Stimulated activated CD8-positive, alpha-beta memory T cell treated with anti-CD3 and anti-CD28 coated beads, Interleukin-12 subunit alpha, Interleukin-12 subunit beta, amount 100 ng/mL, for 4 hours (primary cell): ENCODE measurements at regions not wholly inside any gene's neighbourhood (a gene's known extent, or its start where the extent isn't known, plus 50 kb on each side); places are given as distances from the start of the nearest gene placed in this dataset.
A peak's percentile ranks its signal among the peaks of the same experiment; 100 is the strongest.

ENCODE experiments used
- DNase-seq: peaks from one replicate; pipeline ENCODE4 v3.0.0-alpha.2; 2020; ENCODE audit warnings: low read depth

DNA sequence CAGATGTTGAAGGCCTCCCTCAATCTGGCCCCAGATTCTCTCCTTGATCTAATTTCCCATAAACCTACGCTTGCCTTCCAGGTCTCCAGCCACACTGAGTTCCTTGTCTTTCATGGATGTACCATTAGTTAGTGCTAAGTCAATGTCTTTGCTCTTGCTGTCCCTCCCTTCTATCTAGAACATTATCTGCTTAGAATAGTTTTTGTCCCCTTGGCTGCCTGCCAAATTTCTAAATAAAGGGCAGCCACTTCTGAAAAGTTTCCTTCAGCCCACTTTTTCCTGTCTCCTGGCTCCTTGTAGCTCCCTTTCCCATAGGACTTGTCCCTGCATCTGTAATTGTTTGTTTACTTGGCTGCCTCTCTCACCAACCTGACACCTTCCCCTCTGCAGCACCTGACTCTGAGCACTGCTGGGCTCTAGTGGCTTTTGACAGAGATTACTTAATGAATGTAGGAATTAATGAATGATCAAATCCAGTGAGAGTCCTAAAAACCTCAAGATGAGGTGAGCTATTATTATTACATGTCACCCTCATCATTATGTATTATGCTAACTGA lies 58.3 kb downstream of the CXCL12 start:
- DNase-seq: no peak

DNA sequence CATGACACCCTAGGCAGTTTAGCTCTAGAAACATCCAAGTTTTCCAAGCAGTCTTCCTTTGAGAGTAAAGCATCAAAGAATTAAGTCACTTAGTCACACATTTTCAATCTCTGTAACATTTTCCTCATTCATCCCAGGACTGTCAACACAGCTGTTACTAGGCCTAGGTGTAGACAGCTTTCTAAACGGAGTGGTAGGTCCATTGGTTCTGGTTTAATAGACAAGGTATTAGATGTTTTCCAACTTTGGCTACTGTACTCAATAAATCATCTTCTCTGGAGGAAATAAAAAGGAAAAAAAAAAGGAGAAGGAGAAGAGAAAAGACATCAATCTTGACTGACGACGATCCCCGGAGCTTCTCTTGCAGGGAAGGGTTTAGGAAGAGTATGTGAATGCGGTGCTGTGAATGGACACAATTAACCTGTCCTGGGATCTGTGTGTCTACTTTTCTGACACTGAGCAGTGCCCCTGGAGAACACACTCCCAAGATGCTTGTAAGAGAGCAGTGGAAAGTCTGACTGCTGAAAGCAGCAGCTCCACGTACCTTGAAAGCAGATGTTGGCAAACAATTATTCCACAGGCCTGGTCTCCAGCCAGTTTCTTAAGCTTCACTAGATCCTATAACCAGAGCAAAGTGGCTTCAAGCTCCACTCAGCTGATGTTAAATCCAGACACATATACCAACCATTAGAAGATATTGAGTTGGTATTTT lies 59.1 kb downstream of the CXCL12 start:
- no peak for DNase-seq

DNA sequence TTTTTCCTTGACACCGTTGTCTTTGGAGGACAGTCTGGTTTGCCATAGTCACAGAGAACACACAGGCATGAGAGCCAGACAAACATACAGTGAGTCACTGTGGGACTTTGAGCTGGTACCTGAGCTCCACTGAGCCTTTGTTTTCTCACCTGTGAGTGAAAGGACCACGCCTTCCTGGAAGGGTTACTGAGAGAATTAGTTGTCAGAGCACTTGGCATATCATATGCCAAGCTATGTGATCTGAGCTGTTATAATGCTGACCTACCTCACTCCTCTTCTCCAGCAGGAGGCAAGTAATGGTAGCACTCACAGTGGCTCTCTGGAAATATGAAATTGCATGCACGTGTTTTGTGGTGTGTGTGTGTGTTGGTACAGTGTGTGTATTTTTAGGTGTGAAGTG lies 59.7 kb downstream of the CXCL12 start:
- DNase-seq: no peak

DNA sequence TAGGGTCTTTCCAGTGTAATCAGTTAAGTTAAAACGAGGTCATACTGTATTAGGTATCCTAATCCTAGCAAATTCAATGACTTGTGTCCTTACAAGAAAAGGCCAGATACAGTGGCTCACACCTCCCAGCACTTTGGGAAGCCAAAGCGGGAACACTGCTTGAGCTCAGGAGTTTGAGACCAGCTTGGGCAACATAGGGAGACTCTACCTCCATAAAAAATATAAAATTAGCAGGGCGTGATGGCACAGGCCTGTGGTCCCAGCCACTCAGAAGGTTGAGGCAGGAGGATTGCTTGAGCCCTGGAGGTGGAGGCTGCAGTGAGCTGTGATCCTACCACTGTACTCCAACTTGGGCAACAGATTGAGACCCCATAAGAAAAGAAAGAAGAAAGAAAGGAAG lies 61.1 kb downstream of the CXCL12 start:
- DNase-seq: no peak

DNA sequence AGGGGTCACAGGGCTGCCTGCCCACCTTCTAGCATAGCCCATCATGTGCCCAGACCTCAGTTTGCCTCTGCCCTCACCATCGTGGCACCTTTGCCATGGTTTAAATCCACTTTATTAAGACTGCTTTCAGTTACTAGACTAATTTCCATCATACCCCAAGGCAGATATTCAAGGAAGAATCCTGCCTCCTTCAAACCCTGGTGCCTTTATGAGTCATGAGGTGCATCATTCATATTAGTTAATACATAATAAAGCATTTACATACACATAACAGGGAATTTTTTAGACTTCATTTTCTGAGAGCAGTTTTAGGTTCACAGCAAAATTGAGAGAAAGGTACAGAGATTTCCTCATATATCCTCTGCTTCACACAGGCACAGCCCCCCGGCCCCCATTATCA lies 62.8 kb downstream of the CXCL12 start:
- DNase-seq: no peak

DNA sequence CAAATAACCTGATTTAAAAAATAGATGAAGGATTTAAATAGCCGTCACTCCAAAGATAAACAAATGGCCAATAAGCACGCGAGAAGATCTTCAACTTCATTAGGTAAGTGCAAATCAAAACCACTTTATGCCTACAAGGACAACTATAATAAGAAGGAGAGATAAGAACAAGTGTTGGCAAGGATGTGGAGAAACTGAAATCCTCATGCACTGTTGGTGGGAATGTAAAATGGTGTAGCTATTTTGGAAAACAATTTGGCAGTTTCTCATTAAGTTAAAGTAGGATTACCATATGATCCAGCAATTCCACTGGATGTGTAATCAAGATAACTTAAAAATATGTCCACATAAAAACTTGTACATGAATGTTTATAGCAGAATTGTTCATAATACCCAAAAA lies 64.1 kb downstream of the CXCL12 start:
- no peak for DNase-seq

DNA sequence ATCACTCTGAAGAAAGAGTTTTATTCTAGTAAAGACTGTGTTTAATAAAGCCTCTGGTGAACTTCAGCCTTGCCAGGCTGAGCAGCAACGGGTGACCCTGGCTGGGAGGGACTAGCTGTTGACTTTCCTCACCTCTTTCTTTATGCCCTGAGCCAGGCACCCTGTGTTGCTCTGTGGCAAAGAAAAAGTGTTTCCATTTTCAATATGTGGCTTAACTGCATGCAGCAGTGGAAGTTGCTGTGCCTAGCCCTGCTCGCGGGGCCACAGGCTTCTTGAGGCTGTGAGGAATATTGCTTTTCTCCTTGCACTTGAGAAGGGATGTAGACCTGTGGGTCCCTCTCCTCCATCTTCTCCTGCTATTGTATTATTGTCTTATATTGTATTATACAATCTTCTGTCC lies 67.0 kb downstream of the CXCL12 start:
- DNase-seq: no peak

DNA sequence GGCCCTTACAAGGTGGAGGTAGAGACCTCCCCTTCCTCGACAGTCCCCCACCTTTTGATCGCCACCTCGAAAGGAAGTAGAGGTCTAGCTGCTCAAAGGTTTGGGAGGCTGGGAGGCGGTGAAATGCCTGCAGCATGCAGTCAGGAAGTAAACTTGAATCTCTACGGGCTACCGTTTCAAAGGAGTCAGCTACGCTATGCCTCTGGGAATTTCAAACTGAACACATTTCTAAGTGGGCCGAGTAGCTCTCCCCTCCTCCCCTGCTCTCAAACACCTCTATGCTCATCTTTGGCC lies 68.0 kb downstream of the CXCL12 start:
- DNase-seq: no peak

DNA sequence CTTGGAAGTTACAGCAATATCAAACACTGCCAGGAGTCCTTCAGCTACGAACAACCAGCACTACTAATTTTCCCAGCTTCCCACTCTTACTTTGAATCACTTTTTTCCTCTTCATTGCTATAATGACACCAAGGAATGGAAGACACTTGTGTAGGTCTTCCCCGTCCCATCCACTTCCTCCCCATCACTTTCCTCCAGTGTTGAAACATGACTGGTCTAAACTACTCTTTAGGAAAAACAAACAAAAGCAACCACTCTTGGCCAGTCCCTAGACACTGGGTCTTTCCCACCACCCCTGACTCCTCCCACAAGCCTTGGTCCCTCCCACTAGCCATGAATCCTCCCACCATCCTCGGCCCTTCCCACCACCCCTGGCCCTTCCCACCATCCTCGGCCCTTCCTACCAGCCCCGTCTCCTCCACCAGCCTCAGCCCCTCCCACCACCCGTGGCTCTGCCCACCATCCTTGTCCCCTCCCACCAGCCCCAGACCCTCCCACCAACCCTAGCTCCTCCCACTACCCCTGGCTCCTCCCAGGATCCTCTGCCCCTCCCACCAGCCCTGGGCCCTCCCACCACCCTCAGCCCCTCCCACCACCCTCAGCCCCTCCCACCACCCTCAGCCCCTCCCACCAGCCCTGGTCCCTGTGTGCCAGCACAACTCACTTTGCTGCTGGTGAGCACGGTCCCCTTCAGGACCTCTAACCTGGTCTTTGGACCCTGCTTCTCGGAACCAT lies 68.5 kb downstream of the CXCL12 start:
- DNase-seq: no peak

DNA sequence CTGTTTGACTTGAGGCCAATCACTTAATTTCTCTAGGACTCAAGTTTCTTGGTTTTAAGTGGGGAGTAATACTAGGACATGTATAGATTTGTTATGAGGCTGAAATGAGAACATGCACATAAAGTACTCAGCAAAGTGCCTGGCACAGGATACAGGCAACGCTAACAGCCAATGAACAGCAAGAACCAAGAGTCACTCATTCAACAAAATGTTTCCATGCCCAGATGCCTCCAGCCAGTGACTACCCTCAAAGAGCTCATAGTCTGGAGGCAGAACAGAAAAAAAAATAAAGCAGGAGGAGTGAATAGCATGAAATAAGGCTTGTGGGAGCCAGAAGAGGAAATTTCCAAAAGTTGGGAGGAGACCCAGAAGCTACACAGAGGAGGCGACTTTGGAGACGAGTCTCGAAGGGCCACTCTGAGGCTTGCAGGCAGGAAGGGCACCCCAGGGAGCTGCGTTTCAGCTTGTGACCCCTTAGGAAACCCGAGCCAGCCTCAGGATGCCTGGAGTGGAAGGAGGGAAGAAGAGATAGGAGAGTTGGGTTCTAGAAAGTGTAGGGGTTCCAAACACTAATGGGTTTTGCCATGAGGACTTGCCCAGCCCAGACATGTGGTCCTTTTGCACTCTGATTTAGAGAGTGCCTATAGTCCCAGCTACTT lies 70.0 kb downstream of the CXCL12 start:
- no peak for DNase-seq

DNA sequence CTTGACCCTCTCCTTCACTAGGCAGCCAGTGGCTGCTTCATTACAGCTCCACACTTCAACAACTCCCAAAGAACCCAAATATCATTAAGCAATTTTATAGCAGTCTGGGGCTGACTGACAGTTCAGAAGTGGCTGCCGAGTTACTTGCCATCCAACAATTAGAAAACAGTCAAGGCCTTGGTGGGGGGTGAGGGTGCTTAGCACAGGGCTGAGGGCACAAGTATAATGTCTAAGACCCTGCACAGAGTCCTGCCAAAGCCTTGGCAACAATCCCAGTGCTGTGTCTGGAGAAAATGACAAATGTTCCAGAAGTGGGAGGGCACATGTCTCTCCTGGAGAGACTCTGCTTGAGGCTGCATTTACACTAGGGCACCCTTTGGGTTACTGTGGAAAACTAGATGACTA lies 71.1 kb downstream of the CXCL12 start:
- DNase-seq: no peak

DNA sequence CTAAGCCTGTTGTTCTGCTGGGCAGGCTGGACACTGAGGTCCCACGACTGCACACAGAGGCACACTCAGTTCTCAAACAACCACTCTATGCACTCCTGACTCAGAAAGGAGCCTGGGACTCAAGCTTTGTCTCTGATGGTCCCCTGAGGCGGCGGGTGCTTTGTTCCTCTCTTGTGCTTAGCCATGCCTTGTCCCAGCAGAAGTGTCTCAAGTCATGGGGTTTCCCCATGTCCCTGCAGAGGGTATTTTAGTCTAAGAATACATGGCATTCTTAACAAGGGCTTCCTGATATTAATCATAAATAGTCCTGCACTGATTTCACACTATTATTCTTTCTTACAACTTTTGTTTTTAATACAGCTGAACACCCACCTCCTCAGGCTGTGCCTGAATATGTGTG lies 72.5 kb downstream of the CXCL12 start:
- DNase-seq: no peak

DNA sequence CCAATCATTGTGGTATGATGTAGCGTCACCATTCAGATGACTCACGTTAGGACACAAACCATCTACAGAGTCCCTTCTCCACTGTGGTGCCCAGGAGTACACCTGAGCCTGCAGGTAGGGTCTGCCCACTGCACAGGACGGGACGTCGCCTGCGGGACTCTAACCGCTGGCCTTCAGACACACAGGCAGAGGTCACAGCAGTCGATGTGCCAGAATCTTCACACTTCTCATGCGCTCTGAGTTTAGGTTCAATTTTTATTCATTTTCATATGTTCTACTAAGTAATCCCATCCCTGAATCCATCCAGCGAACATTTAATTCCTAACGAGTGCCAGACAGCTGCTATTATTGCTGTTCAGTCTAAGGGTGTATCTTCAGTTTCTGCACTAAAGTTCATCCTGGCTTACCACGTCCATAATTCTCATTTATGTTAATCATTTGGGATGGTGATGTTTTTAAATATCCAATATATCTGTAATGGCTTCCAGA lies 73.3 kb downstream of the CXCL12 start:
- no peak for DNase-seq

DNA sequence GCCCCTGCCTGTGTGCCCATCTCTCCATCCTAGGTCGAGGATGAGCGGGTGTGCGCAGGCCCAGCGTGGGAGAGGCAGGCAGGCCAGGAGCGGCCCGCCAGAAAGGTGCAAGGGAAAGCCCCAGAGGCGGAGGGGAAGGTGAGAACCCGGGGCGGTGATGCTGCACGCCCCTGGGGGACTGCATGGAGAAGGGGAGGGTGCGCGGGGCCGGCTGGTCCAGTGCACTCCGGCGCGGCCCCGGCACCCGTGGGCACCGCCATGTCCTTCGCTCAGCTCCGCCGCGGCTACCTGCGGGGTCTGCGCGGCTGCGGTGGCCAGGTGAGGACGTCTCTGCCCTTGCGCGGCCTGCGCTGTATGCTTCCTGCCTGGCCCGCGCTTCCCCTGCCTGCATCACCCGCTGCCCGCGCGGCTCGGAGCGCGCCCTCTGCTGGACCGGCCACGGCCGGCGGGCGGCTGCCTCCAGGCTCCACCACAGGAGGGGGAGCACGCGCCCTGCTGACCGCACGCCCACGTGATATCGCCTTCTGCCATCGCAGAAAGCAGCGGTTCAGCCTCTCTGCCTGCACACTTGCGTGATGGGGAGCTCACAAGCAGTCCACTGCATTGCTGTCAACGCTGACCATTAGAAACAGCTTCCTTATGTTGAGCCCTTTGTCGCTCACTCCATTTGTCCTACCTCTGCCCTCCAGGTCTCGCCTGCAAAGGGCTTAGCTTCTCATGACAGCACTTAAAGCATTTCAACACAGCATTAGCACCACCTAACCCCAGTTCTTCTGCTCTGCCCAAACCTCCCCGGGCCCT lies 73.9 kb downstream of the CXCL12 start:
- peak; percentile 37 for DNase-seq

DNA sequence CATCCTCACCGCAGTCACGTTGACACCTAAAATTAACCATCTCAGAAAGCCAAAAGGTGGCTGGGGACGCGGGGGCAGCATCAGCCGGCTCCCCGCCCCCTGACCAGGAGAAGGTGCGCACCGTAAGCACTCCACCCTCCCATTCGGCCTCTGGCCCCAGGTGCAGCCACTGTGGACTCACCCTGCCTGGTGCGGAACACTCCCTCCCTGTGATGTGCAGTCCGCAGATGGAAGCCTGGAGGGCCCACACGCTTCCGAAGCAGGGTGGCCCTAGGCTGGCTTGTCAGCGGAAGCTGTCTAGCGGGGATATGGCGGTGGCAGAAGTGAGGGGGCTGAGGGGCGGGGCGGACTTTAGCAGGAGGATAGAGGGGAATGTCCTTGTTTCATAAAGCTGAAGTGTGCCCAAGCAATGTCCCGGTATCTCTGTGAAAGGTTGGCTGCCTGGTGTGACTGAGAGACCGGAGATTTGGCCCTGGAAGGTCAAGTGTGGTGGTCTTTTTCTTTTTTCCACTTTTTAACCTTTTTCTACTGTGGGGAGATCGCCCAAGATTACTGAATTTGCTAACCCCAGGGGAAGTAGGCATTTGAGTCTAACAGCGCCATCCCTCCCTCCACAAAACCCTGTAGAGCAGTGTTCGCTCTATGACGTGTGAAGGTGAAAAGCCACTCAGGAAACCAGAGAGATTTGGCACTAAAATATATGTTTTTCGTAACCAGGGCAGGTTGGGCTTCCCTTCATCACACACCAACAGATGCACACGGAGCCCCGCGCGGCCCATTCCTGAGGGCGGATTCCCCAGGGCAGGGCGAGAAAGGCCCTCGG lies 74.7 kb downstream of the CXCL12 start:
- no peak for DNase-seq

DNA sequence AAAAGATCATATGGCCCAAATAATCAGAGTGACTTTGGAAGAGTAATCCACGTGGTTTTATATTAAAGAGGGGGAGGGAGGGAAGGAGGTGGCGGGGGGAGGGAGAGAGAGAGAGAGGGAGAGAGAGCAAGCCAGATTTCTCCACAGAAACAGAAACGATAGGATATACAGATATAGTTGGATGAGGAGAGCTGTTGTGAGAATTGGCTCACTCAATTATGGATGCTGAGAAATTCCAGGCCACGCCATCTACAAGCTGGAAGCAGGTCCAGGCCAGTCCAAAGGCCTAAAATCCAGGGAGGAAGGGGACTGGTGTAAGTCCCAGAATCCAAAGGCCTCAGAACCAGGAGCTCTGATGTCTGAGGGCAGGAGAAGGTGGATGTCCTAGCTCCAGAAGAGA lies 75.5 kb downstream of the CXCL12 start:
- DNase-seq: no peak

DNA sequence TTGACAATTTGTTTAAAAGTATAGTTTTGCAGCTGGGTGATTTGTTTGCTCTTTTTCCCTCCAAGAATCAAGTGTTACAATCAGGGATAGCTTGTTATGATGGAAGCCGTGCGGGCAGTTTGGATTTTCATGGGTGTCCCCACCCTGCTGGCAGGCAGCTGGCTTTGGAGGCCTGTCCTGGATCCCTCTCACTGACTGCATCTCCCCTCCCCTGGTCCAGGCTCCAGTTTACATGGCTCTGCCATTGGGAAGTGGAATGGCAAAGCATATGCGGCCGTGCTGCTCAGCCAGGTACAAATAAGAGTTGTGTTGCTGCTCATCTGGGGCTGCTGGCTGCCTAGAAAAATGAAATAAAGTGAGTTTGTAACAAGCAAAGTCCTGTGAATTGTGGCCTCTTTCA lies 76.0 kb downstream of the CXCL12 start:
- DNase-seq: no peak

DNA sequence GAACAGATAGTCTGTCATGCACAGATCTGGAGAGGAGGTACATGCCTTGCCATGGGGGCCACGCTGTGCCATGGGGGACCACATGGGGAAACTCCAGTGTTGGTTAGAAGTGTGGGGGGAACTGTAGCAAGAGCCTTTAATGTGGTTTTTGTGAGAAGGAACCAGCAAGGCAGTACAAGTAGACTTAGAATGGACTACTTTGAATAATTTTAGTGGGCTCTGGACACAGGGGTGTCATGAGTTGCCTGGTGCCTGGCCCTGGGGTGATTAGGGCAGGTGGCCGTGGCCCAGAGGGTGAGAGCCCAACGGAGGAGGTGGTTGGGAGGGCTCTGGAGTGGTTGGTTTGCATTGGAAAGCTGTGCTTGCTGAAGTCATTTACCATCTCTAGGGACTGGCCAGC lies 77.2 kb downstream of the CXCL12 start:
- no peak for DNase-seq

DNA sequence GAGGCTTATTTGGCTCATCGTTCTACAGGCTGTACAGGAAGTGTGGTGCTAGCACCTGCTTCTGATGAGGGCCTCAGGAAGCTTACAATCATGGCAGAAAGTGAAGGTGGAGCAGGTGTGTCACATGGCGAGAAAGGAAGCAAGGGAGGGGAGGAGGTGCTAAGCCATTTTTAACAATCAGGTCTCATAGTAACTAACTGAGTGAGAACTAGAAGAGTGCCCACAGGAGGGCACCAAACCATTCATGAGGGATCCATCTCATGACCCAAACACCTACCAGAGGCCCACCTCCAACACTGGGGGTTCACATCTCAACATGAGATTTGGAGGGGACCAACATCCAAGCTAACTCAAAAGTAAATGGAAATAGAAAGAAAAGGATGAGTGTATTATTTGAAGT lies 78.1 kb downstream of the CXCL12 start:
- no peak for DNase-seq

DNA sequence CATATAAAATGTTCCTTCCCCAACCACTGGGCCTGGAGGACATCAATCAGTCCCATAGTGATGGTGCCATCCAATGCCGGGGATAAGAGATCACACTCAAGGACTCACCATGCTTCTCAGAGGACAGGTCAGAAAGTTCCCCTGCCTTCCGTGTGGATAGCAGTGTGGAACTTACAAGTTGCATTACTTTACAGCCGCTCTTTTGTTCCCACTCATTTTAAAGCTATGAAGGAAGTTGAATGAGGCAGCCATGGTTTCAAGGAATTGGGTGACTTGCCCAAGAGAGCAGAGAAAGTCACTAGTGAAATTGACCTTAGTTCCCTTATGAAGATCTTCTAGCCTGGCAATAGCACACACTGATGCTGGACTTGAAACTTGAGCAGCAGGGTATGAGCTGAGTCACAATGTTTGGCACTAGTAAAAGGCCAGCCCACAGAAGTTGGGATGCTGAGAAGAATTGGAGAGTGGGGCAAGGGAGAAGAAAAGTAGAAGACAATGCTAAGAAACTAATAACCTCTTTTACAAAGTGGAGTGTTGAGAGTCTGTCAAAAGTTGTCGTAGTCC lies 78.7 kb downstream of the CXCL12 start:
- DNase-seq: no peak

DNA sequence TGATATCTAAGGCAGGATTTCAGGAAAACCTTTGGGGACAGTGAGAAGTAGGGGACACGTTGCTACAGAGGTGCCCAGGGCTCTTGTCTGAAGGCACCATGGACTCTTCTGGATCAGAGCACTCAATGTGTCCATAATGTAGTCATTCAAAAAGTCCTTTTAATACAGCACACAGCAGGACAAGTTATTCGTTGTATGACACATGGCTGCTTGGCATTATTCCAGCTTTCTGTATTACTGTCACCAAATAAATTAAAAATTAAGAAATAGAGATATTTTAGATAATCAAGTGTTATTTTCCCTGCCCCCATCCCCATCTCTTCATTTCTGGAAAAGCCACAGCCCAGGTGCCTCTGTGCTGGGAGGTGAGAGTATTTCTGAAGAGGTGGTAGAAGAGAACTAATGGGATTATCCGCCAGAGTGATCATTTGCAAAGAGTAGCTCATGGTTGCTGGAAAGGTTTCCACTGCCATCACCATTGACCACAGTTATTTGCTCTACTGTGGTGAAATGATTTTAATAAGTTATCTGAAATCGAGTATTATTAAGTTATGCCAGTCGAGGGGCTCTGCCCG lies 83.0 kb downstream of the CXCL12 start:
- DNase-seq: no peak
